K562 (cell line): ENCODE measurements at regions not wholly inside any gene's neighbourhood (a gene's known extent, or its start where the extent isn't known, plus 50 kb on each side); places are given as distances from the start of the nearest gene placed in this dataset.

Experiments used
- ATAC-seq: fragments of 200-7000 bp; cut with Tn5 transposase; 3 replicates; pipeline ENCODE4 v1.9.1; 2020; ENCODE audit warnings: moderate library complexity
- BruUV-seq: library from RNA; stranded (reverse); fragments of 400-500 nt; replicated peaks from 2 replicates; lab custom pipeline; 2021; lab: Mats Ljungman, UMichigan
- CTCF ChIA-PET: fragments of 300-600 bp; formaldehyde crosslinking; extraction: SDS; loops from one replicate; lab custom pipeline; 2021; ENCODE audit warnings: low intra/inter-chr PET ratio; lab: Yijun Ruan, JAX
- POLR2A ChIA-PET: fragments of 300-600, 350-650 bp; sonication (Branson Sonifier 250); formaldehyde crosslinking; extraction: SDS; loops from one replicate; lab custom pipeline; 2021; ENCODE audit warnings: antibody characterized with exemption, inconsistent platforms; lab: Yijun Ruan, JAX
- DNase-seq, 4 experiments: peaks; one replicate each; pipeline versions ENCODE4 v3.0.0 to v3.0.0-alpha.2; 2011 to 2018; ENCODE audit warnings: low spot score in 3 of 4, mixed read lengths in 3 of 4; ENCODE audit errors: extremely low read depth in 1 of 4
- FAIRE-seq: peaks from 2 replicates; lab custom pipeline; 2011; peaks lifted over from hg19 to GRCh38; lab: Jason Lieb, UNC
- H2AFZ ChIP-seq: 2 replicates; pipeline ENCODE4 v1.6.0; 2011; ENCODE audit warnings: low read depth, low read length, control low read depth, inconsistent platforms
- H3K27ac ChIP-seq: fragments of 200-600 bp; 3 replicates; pipeline ENCODE4 v1.8.0; 2011; ENCODE audit warnings: low read depth, mild to moderate bottlenecking, control low read depth, inconsistent platforms, low read length, moderate library complexity, mixed read lengths; ENCODE audit errors: extremely low read depth
- H3K27me3 ChIP-seq, 2 experiments: fragments of 300-600 bp in 1 of 2; 2 replicates in 1 of 2; 3 replicates in 1 of 2; pipeline versions ENCODE4 v1.6.0 to v1.8.0; 2011; ENCODE audit warnings: inconsistent platforms in 2 of 2, low read length in 2 of 2, mild to moderate bottlenecking in 1 of 2, mixed read lengths in 1 of 2, moderate library complexity in 1 of 2; ENCODE audit not compliant: control insufficient read depth in 2 of 2, insufficient read depth in 2 of 2
- H3K36me3 ChIP-seq: fragments of 300-600 bp; 3 replicates; pipeline ENCODE4 v1.8.0; 2011; ENCODE audit warnings: mild to moderate bottlenecking, low read length, inconsistent platforms; ENCODE audit not compliant: control insufficient read depth, insufficient read depth
- H3K4me1 ChIP-seq, 2 experiments: fragments of 200-600 bp in 1 of 2; replicated peaks in 1 of 2; 2 replicates in 1 of 2; 3 replicates in 1 of 2; pipeline versions ENCODE4 v1.5.1 to v1.8.0; 2011; ENCODE audit warnings: inconsistent platforms in 2 of 2, low read length in 2 of 2, mild to moderate bottlenecking in 1 of 2, mixed read lengths in 1 of 2, moderate library complexity in 1 of 2; ENCODE audit not compliant: control insufficient read depth in 2 of 2, insufficient read depth in 2 of 2
- H3K4me2 ChIP-seq: 2 replicates; pipeline ENCODE4 v1.6.1; 2011; ENCODE audit warnings: low read length, control low read depth, inconsistent platforms, mixed read lengths; ENCODE audit not compliant: insufficient read depth
- H3K4me3 ChIP-seq: fragments of 200-600 bp; sonication (generic), shearing (Covaris generic); 2 replicates; pipeline ENCODE4 v1.5.1; 2016; ENCODE audit warnings: control low read depth, inconsistent platforms
- H3K79me2 ChIP-seq: fragments of 200-600 bp; 3 replicates; pipeline ENCODE4 v1.8.0; 2011; ENCODE audit warnings: low read length, inconsistent platforms; ENCODE audit not compliant: control insufficient read depth, insufficient read depth
- H3K9ac ChIP-seq, 2 experiments: 2 replicates each; pipeline versions ENCODE4 v1.6.0 to v1.6.1; 2011; ENCODE audit warnings: low read depth in 2 of 2, low read length in 2 of 2, control low read depth in 1 of 2, inconsistent platforms in 1 of 2, mild to moderate bottlenecking in 1 of 2, mixed read lengths in 1 of 2; ENCODE audit not compliant: insufficient read depth in 1 of 2
- H3K9me1 ChIP-seq: one replicate; pipeline ENCODE4 v1.6.0; 2011; ENCODE audit warnings: inconsistent platforms, mild to moderate bottlenecking, low read length, moderate library complexity; ENCODE audit not compliant: control insufficient read depth, insufficient read depth
- H3K9me3 ChIP-seq: replicated peaks from 2 replicates; pipeline ENCODE4 v1.5.1; 2011; ENCODE audit warnings: low read depth, low read length, inconsistent platforms; ENCODE audit not compliant: control insufficient read depth, insufficient read depth
- H4K20me1 ChIP-seq: replicated peaks from 2 replicates; pipeline ENCODE4 v1.6.1; 2011; ENCODE audit warnings: low read length, inconsistent platforms, mixed read lengths; ENCODE audit not compliant: control insufficient read depth, insufficient read depth
- ATF1 ChIP-seq, 2 experiments: fragments of 450-650 bp in 1 of 2; IDR thresholded peaks; 2 replicates each; pipeline ENCODE4 v1.6.1; 2016; ENCODE audit warnings: missing compliant biosample characterization in 1 of 2, missing genetic modification characterization in 1 of 2
- CREM ChIP-seq: IDR thresholded peaks from 2 replicates; pipeline ENCODE4 v1.6.1; 2014; ENCODE audit warnings: antibody characterized with exemption, low read depth
- HDGF ChIP-seq: fragments of 450-650 bp; IDR thresholded peaks from 2 replicates; pipeline ENCODE4 v1.6.1; 2016
- JUND ChIP-seq, 2 experiments: IDR thresholded peaks; 2 replicates in 1 of 2; 3 replicates in 1 of 2; pipeline ENCODE4 v1.6.1; 2011; ENCODE audit warnings: borderline replicate concordance in 2 of 2, low read depth in 2 of 2, low read length in 2 of 2, improper control_type of control experiment in 1 of 2, missing biosample characterization in 1 of 2, missing genetic modification characterization in 1 of 2, missing genetic modification reagents in 1 of 2
- KDM1A ChIP-seq, 2 experiments: fragments of 450-650 bp; IDR thresholded peaks; 2 replicates each; pipeline ENCODE4 v1.6.1; 2016; ENCODE audit warnings: mild to moderate bottlenecking in 2 of 2
- RBM25 ChIP-seq: fragments of 200-400 bp; formaldehyde crosslinking; IDR thresholded peaks from 2 replicates; pipeline ENCODE4 v1.6.1; 2018; ENCODE audit warnings: low read length, low read depth, moderate library complexity; ENCODE audit not compliant: severe bottlenecking
- REST ChIP-seq, 2 experiments: fragments of 450-650 bp; formaldehyde crosslinking in 1 of 2; IDR thresholded peaks; 2 replicates each; pipeline versions ENCODE4 v1.4.0 to v1.6.1; 2014 to 2020; ENCODE audit warnings: mild to moderate bottlenecking in 2 of 2, borderline replicate concordance in 1 of 2, low read depth in 1 of 2
- ZBTB33 ChIP-seq: sonication (generic); formaldehyde crosslinking; IDR thresholded peaks from 2 replicates; pipeline ENCODE4 v1.8.1; 2023; ENCODE audit warnings: mild to moderate bottlenecking, missing genetic modification reagents
- WGBS: fragments of 100-300 bp; shearing (Covaris generic); methylation state at CpG from one replicate; pipeline ENCODE4 v1.1.6; 2016; ENCODE audit warnings: low coverage, mixed read lengths; ENCODE audit not compliant: insufficient coverage; ENCODE audit errors: missing lambda C conversion rate; 5-methylcytosine and 5-hydroxymethylcytosine counted together
- in situ Hi-C: fragments of 300-500 bp; cut with MboI; formaldehyde crosslinking; loops from 4 replicates; pipeline ENCODE4 v1.15.0; 2018; ENCODE audit warnings: inconsistent platforms, mixed read lengths
- intact Hi-C: fragments of 100-400 bp; cut with micrococcal nuclease; formaldehyde crosslinking; loops from 2 replicates; pipeline ENCODE4 v1.14.2; 2022

- intact Hi-C loops = loop anchor here (2.0 to 5.0 kb wide), 6 partner anchors 146 to 776 kb away; partner anchors contain the start of genes RAP2C and STK26
- peak overlapping the region; percentile 87 for H2AFZ ChIP-seq
- 47% methylated on average over 21 of the region's 31 CpGs for WGBS
- H4K20me1 ChIP-seq = no peaks in the 10 kb centered on the region
- DNase-seq = peak; percentile 65 to 75 (median 67)
- H3K79me2 ChIP-seq = no peaks in the 10 kb centered on the region
- H3K9me1 ChIP-seq = no peaks in the 10 kb centered on the region
- no peaks in the 10 kb centered on the region for H3K9me3 ChIP-seq
- no peak overlapping the region for H3K4me3 ChIP-seq
- ChIA-PET CTCF (interaction anchor here (1.2 to 2.0 kb wide), 4 partner anchors 11 to 1374 kb away, joined by 4 to 10 read pairs (median 6); no protein-coding TSS in a partner anchor), POLR2A (no interaction called here)
- peaks cover 5 to 19% of the 10 kb centered on the region in 2 experiments; a peak in 4 of 5 replicates for H3K4me1 ChIP-seq
- in situ Hi-C loops = loop anchor here (5.0 to 25.0 kb wide), 3 partner anchors 164 to 621 kb away; no protein-coding TSS in a partner anchor
- no TSS peak for BruUV-seq
- no peak overlapping the region for H3K9ac ChIP-seq
- no peaks in the 10 kb centered on the region for H3K27me3 ChIP-seq
- FAIRE-seq = peak; percentile 87
- H3K36me3 ChIP-seq = no peaks in the 10 kb centered on the region
- H3K4me2 ChIP-seq = peak overlapping the region; percentile 49; the same call in 1 of the 2 replicates
- H3K27ac ChIP-seq = no peak overlapping the region
- peak; percentile 94 for ATAC-seq
- peak; percentile 54; the same call in 1 of the 2 replicates for TF ChIP-seq CREM
- TF ChIP-seq HDGF = peak; percentile 76; the same call in 1 of the 2 replicates
- TF ChIP-seq RBM25 = peak; percentile 98
- TF ChIP-seq REST (IDR thresholded peaks at IDR 0.05; ENCODE audit: borderline replicate concordance) = peak; percentile 57; the same call in 1 of the 2 replicates
- no peak for TF ChIP-seq REST (CRISPR knock-in tag; IDR thresholded peaks at IDR 0.05; ENCODE audit: low read depth)
- TF ChIP-seq ATF1 (CRISPR knock-in tag; IDR thresholded peaks at IDR 0.05) = no peak
- 0 out of 2 replicates have a peak, but pooled peaks have one; percentile 23 for TF ChIP-seq ATF1 (tag; IDR thresholded peaks at IDR 0.05)
- 0 out of 2 replicates have a peak, but pooled peaks have one; percentile 2 for TF ChIP-seq JUND (IDR thresholded peaks at IDR 0.05; ENCODE audit: borderline replicate concordance, low read depth, low read length)
- TF ChIP-seq JUND (tag; IDR thresholded peaks at IDR 0.05; ENCODE audit: borderline replicate concordance, low read depth, low read length) = no peak; the same call in 2 of the 3 replicates
- TF ChIP-seq KDM1A (IDR thresholded peaks at IDR 0.05) = peak; percentile 79 to 85
- peak; percentile 96 for TF ChIP-seq ZBTB33 (CRISPR knock-in tag)
Measured at GRCh38 chrX:131841496-131842437, 181.3 kb upstream of the STK26 start.
